PC-9 (cell line): ENCODE measurements at regions not wholly inside any gene's neighbourhood (a gene's known extent, or its start where the extent isn't known, plus 50 kb on each side); places are given as distances from the start of the nearest gene placed in this dataset.

Source experiments
- BruUV-seq: library from RNA; stranded (reverse); fragments of 400-500 nt; replicated peaks from 2 replicates; lab custom pipeline; 2021; lab: Mats Ljungman, UMichigan
- CTCF ChIA-PET: fragments of 300-600 bp; sonication (Branson Sonifier 250); formaldehyde crosslinking; loops from one replicate; lab custom pipeline; 2022; ENCODE audit warnings: antibody characterized with exemption; lab: Charles Lee
- POLR2A ChIA-PET: fragments of 300-600 bp; sonication (Branson Sonifier 250); formaldehyde crosslinking; loops from one replicate; lab custom pipeline; 2022; ENCODE audit warnings: antibody characterized with exemption; ENCODE audit not compliant: unreplicated experiment; lab: Charles Lee
- DNase-seq, 2 experiments: peaks; one replicate each; pipeline versions ENCODE4 v3.0.0 to v3.0.0-alpha.2; 2015 to 2022; ENCODE audit warnings: mixed read lengths in 1 of 2
- H2AFZ ChIP-seq: fragments of 200-600 bp; sonication (generic); 2 replicates; pipeline ENCODE4 v1.8.1; 2017; ENCODE audit warnings: antibody characterized with exemption
- H3F3A ChIP-seq: fragments of 200-600 bp; sonication (generic); 2 replicates; pipeline ENCODE4 v1.8.1; 2017; ENCODE audit warnings: antibody characterized with exemption, mild to moderate bottlenecking, low read depth; ENCODE audit not compliant: insufficient read depth
- H3K27ac ChIP-seq: fragments of 200-600 bp; sonication (generic); 2 replicates; pipeline ENCODE4 v1.6.1; 2016; ENCODE audit warnings: mixed run types
- H3K27me3 ChIP-seq: fragments of 200-600 bp; sonication (generic); 2 replicates; pipeline ENCODE4 v1.6.1; 2016; ENCODE audit warnings: low read depth, mixed run types; ENCODE audit not compliant: insufficient read depth
- H3K36me3 ChIP-seq: fragments of 200-600 bp; sonication (generic); 2 replicates; pipeline ENCODE4 v1.6.1; 2016; ENCODE audit warnings: low read depth, mixed run types
- H3K4me1 ChIP-seq: fragments of 200-600 bp; sonication (generic); replicated peaks from 2 replicates; pipeline ENCODE4 v1.6.1; 2016; ENCODE audit warnings: mixed run types; ENCODE audit not compliant: insufficient read depth
- H3K4me2 ChIP-seq: fragments of 200-600 bp; sonication (generic); 2 replicates; pipeline ENCODE4 v1.6.1; 2017; ENCODE audit warnings: mixed run types
- H3K4me3 ChIP-seq: fragments of 200-600 bp; sonication (generic); 2 replicates; pipeline ENCODE4 v1.6.1; 2016; ENCODE audit warnings: mixed run types
- H3K79me2 ChIP-seq: fragments of 200-600 bp; sonication (generic); 2 replicates; pipeline ENCODE4 v1.6.1; 2017; ENCODE audit warnings: low read depth, mixed run types
- H3K9me2 ChIP-seq: fragments of 200-600 bp; sonication (generic); 2 replicates; pipeline ENCODE4 v1.8.1; 2017; ENCODE audit warnings: mild to moderate bottlenecking; ENCODE audit not compliant: insufficient read depth
- H3K9me3 ChIP-seq: fragments of 200-600 bp; sonication (generic); 2 replicates; pipeline ENCODE4 v1.8.1; 2016; ENCODE audit warnings: low read depth; ENCODE audit not compliant: insufficient read depth
- H4K20me1 ChIP-seq: fragments of 200-600 bp; sonication (generic); 2 replicates; pipeline ENCODE4 v1.8.1; 2017; ENCODE audit not compliant: insufficient read depth
- EZH2 ChIP-seq: fragments of 200-600 bp; sonication (generic); IDR thresholded peaks from 2 replicates; pipeline ENCODE4 v1.8.0; 2017; ENCODE audit warnings: antibody characterized with exemption, low read depth
- intact Hi-C: fragments of 100-400 bp; cut with micrococcal nuclease; formaldehyde crosslinking; loops from one replicate; pipeline ENCODE4 v1.10.0; 2022; ENCODE audit not compliant: unreplicated experiment
- TF ChIP-seq, protein P1 (sequence below): fragments of 200-600 bp; sonication (generic); conservative IDR thresholded peaks from 2 replicates; pipeline ENCODE4 v1.6.1; 2017; ENCODE audit warnings: mixed run types, antibody characterized with exemption, mild to moderate bottlenecking, moderate library complexity

DNA sequence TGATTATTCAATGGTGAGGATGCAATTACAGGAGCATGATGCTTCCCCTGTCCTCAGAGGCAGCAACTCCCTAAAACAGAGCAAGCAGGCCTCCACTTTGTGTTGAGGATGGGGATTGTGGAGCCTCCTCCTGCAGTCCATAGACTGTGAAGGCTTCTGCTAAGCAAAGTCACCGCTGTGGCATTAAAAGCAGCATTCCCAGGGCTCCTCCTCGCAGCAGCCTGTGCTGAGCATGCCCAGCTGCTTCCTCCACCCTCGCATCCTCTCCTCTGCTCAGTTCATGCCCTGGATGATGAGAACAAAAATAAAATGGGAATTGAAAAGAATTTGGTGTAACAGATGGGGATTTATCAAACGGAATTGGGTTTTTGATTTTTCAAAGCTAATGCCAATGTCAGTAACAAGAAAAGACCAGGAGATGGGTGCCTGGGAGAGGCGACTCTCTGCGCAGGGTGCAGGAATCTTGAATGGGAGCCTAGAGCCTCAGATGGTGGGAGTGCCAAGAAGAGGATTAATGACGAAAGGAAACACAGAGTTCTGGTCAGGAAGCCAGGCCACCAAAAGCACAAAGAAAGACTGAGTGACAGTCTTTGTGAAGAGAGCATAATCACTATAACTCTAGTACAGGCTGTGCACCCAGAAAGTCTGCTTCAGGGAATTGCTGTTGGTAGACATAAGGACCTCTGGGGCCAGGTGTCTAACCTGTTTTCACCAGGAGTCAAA lies 347.6 kb downstream of the TPBG start:
- Histone ChIP-seq H3K9me3 (no peaks in the 10 kb centered on the region), H3K79me2 (no peaks in the 10 kb centered on the region), H3K4me2 (no peak overlapping the region), H3K36me3 (no peaks in the 10 kb centered on the region), H4K20me1 (no peaks in the 10 kb centered on the region), H3K4me3 (no peak overlapping the region), H2AFZ (no peak overlapping the region), H3F3A (no peaks in the 10 kb centered on the region), H3K27ac (no peak overlapping the region), H3K9me2 (no peaks in the 10 kb centered on the region), H3K4me1 (no peaks in the 10 kb centered on the region), H3K27me3 (no peaks in the 10 kb centered on the region)
- no peak for DNase-seq
- ChIA-PET POLR2A (no interaction called here), CTCF (interaction anchor here (0.6 kb wide), 1 partner anchor 195 kb away, joined by 5 read pairs; no protein-coding TSS in a partner anchor)
- intact Hi-C loops = no loop called here
- no TSS peak for BruUV-seq
- TF ChIP-seq, protein P1, sequence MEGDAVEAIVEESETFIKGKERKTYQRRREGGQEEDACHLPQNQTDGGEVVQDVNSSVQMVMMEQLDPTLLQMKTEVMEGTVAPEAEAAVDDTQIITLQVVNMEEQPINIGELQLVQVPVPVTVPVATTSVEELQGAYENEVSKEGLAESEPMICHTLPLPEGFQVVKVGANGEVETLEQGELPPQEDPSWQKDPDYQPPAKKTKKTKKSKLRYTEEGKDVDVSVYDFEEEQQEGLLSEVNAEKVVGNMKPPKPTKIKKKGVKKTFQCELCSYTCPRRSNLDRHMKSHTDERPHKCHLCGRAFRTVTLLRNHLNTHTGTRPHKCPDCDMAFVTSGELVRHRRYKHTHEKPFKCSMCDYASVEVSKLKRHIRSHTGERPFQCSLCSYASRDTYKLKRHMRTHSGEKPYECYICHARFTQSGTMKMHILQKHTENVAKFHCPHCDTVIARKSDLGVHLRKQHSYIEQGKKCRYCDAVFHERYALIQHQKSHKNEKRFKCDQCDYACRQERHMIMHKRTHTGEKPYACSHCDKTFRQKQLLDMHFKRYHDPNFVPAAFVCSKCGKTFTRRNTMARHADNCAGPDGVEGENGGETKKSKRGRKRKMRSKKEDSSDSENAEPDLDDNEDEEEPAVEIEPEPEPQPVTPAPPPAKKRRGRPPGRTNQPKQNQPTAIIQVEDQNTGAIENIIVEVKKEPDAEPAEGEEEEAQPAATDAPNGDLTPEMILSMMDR = no peak
- no peak for TF ChIP-seq EZH2

DNA sequence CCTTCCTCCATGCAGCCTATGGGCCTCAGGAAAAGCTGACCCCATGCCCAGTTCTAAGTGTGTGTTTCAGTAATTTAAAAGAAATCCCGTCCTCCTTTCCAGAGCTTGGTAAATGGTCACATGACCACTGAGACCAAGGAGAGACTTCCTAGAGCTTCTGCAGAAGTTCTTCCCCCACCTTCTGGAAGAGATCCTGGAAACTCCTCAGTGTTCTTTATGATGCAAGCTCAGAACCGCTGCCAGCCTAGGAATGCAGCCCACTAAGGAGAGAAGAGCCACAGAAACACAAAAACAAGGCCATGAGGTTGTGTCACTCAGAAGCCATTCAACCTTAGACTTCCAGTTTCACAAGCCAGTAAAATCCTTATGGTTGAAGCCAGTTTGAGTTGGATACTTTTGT lies 348.4 kb downstream of the TPBG start:
- ChIA-PET POLR2A (no interaction called here), CTCF (no interaction called here)
- no peak overlapping the region for H3K4me3 ChIP-seq
- H3K4me1 ChIP-seq = no peaks in the 10 kb centered on the region
- no peak for TF ChIP-seq EZH2
- H3K79me2 ChIP-seq = no peaks in the 10 kb centered on the region
- H3K36me3 ChIP-seq = no peaks in the 10 kb centered on the region
- no peaks in the 10 kb centered on the region for H4K20me1 ChIP-seq
- H3K27me3 ChIP-seq = no peaks in the 10 kb centered on the region
- no peak for DNase-seq
- H3K9me3 ChIP-seq = no peaks in the 10 kb centered on the region
- H2AFZ ChIP-seq = no peak overlapping the region
- no peak overlapping the region for H3K4me2 ChIP-seq
- no peaks in the 10 kb centered on the region for H3F3A ChIP-seq
- intact Hi-C loops = no loop called here
- BruUV-seq = no TSS peak
- H3K9me2 ChIP-seq = no peaks in the 10 kb centered on the region
- no peak overlapping the region for H3K27ac ChIP-seq

DNA sequence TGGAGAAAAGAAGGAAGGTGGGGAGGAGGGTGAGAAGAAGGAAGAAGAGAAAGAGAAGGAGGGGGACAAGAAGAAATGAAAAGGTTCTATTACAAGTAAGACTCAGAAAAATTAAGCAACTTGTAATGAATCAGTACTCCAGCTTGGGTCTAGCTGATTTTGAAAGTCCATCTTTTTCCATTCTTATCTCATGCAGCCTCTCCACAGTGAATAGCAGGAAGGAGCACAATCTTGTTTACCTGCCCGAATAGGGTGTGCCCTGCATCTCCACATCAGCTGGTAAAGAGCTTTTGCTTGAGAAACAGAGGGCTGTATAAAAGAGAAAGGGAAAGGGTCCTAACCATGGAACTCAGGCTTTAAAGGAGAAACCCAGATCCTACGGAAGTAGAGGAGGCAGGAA lies 348.8 kb downstream of the TPBG start:
- POLR2A ChIA-PET = no interaction called here

More for the DNA sequence above, 348.8 kb downstream of the TPBG start:
- Histone ChIP-seq H3K9me2 (no peaks in the 10 kb centered on the region), H3K4me2 (no peak overlapping the region), H3K9me3 (no peaks in the 10 kb centered on the region), H3K4me1 (no peaks in the 10 kb centered on the region), H3K79me2 (no peaks in the 10 kb centered on the region), H3K4me3 (no peak overlapping the region), H2AFZ (no peak overlapping the region), H3K27ac (no peak overlapping the region), H3K36me3 (no peaks in the 10 kb centered on the region), H3K27me3 (no peaks in the 10 kb centered on the region), H3F3A (no peaks in the 10 kb centered on the region), H4K20me1 (no peaks in the 10 kb centered on the region)
- no peak for DNase-seq
- TF ChIP-seq, protein P1 = no peak
- no peak for TF ChIP-seq EZH2
- CTCF ChIA-PET = no interaction called here
- intact Hi-C loops = no loop called here
- BruUV-seq = no TSS peak
